HG02884 (cell line): ENCODE measurements at regions not wholly inside any gene's neighbourhood (a gene's known extent, or its start where the extent isn't known, plus 50 kb on each side); places are given as distances from the start of the nearest gene placed in this dataset.
"Not testable (repeated sequence)": the region's sequence is repeated elsewhere in the genome, so short reads cannot be mapped to it uniquely, and the experiment has no call there.

Experiments
- ATAC-seq: cut with Tn5 transposase; IDR thresholded peaks from one replicate; pipeline ENCODE4 v1.9.1; 2021; ENCODE audit warnings: mild to moderate bottlenecking, moderate library complexity; ENCODE audit not compliant: unreplicated experiment

GRCh38 chr13:106105153-106105552, 430.3 kb downstream of the EFNB2 start:
- ATAC-seq, result no peak

GRCh38 chr13:106104281-106104901, 431.1 kb downstream of the EFNB2 start:
- no peak for ATAC-seq

- ATAC-seq, result no peak
Measured at GRCh38 chr13:106103779-106104178, 431.7 kb downstream of the EFNB2 start.

GRCh38 chr13:106102786-106103185, 432.7 kb downstream of the EFNB2 start:
- ATAC-seq, result no peak

- no peak for ATAC-seq
Measured at GRCh38 chr13:106101201-106101600, 434.3 kb downstream of the EFNB2 start.

- ATAC-seq, result no peak
Measured at GRCh38 chr13:106100171-106100919, 435.1 kb downstream of the EFNB2 start.

- ATAC-seq, result no peak
Measured at GRCh38 chr13:106099765-106100164, 435.7 kb downstream of the EFNB2 start.

GRCh38 chr13:106098778-106099177, 436.7 kb downstream of the EFNB2 start:
- ATAC-seq, result no peak

- no peak for ATAC-seq
Measured at GRCh38 chr13:106096661-106097092, 438.8 kb downstream of the EFNB2 start.

- no peak for ATAC-seq
Measured at GRCh38 chr13:106095919-106096318, 439.5 kb downstream of the EFNB2 start.

- ATAC-seq, result no peak
Measured at GRCh38 chr13:106095406-106095805, 440.1 kb downstream of the EFNB2 start.

- no peak for ATAC-seq
Measured at GRCh38 chr13:106090001-106090400, 445.5 kb downstream of the EFNB2 start.

- no peak for ATAC-seq
Measured at GRCh38 chr13:106089261-106089980, 446.0 kb downstream of the EFNB2 start.

GRCh38 chr13:106088085-106088484, 447.4 kb downstream of the EFNB2 start:
- no peak for ATAC-seq

- no peak for ATAC-seq
Measured at GRCh38 chr13:106087201-106087600, 448.3 kb downstream of the EFNB2 start.

- ATAC-seq, result peak; percentile 68
Measured at GRCh38 chr13:106083620-106084350, 451.7 kb downstream of the EFNB2 start.

- ATAC-seq, result not testable (repeated sequence)
Measured at GRCh38 chr13:106081221-106081620, 454.2 kb downstream of the EFNB2 start.

- ATAC-seq, result no peak
Measured at GRCh38 chr13:106078191-106078590, 457.3 kb downstream of the EFNB2 start.

GRCh38 chr13:106077017-106077416, 458.4 kb downstream of the EFNB2 start:
- no peak for ATAC-seq

- ATAC-seq, result no peak
Measured at GRCh38 chr13:106072014-106072413, 463.4 kb downstream of the EFNB2 start.
